Suprapubic skin (tissue), 4 donors: ENCODE measurements at regions not wholly inside any gene's neighbourhood (a gene's known extent, or its start where the extent isn't known, plus 50 kb on each side); places are given as distances from the start of the nearest gene placed in this dataset.

Experiments used
- DNase-seq, 2 donors: peaks; one replicate each; pipeline ENCODE4 v3.0.0-alpha.2; 2019; ENCODE audit warnings: low spot score in 2 of 2
- H3K27ac ChIP-seq: fragments of 200-600 bp; sonication (generic); one replicate; pipeline ENCODE4 v1.5.1; 2019
- H3K27me3 ChIP-seq: fragments of 200-600 bp; sonication (generic); one replicate; pipeline ENCODE4 v1.5.1; 2019
- H3K36me3 ChIP-seq: fragments of 200-600 bp; sonication (generic); one replicate; pipeline ENCODE4 v1.5.1; 2019
- H3K4me1 ChIP-seq: fragments of 200-600 bp; sonication (generic); one replicate; pipeline ENCODE4 v1.5.1; 2019
- H3K4me3 ChIP-seq: fragments of 200-600 bp; sonication (generic); one replicate; pipeline ENCODE4 v1.5.1; 2019; ENCODE audit warnings: mild to moderate bottlenecking
- H3K9me3 ChIP-seq: fragments of 200-600 bp; sonication (generic); one replicate; pipeline ENCODE4 v1.5.1; 2019
- CTCF ChIP-seq, 2 donors: fragments of 200-600 bp in 1 of 2; fragments of 450-650 bp in 1 of 2; sonication (generic) in 1 of 2; IDR thresholded peaks; one replicate each; pipeline ENCODE4 v1.5.1; 2016 to 2019; ENCODE audit warnings: antibody characterized with exemption in 2 of 2, mild to moderate bottlenecking in 1 of 2, moderate library complexity in 1 of 2
- EP300 ChIP-seq: sonication (generic); formaldehyde crosslinking; IDR thresholded peaks from one replicate; pipeline ENCODE4 v1.6.1; 2017; ENCODE audit warnings: antibody characterized with exemption
- POLR2A ChIP-seq, 2 donors: fragments of 450-650 bp; IDR thresholded peaks; one replicate each; pipeline ENCODE4 v1.6.1; 2017; ENCODE audit warnings: antibody characterized with exemption in 2 of 2, mild to moderate bottlenecking in 2 of 2, moderate library complexity in 2 of 2
- POLR2AphosphoS5 ChIP-seq, 3 donors: sonication (generic); formaldehyde crosslinking; IDR thresholded peaks; one replicate each; pipeline ENCODE4 v1.6.1; 2017; ENCODE audit warnings: antibody characterized with exemption in 3 of 3
- WGBS: methylation state at CpG from one replicate; pipeline ENCODE4 v1.1.5; 2018; 5-methylcytosine and 5-hydroxymethylcytosine counted together

- no peaks in the 10 kb centered on the region for H3K4me1 ChIP-seq
- no peaks in the 10 kb centered on the region for H3K36me3 ChIP-seq
- H3K27me3 ChIP-seq = no peaks in the 10 kb centered on the region
- DNase-seq = no peak
- no peak overlapping the region for H3K4me3 ChIP-seq
- H3K27ac ChIP-seq = no peak overlapping the region
- no peak for TF ChIP-seq POLR2AphosphoS5 (IDR thresholded peaks at IDR 0.05)
- TF ChIP-seq POLR2A (IDR thresholded peaks at IDR 0.05) = no peak
- TF ChIP-seq EP300 = no peak
- no peak for TF ChIP-seq CTCF (IDR thresholded peaks at IDR 0.05)
- H3K9me3 ChIP-seq = no peaks in the 10 kb centered on the region
Measured at GRCh38 chr1:219427403-219427802, 185.5 kb downstream of the ZC3H11B start.

GRCh38 chr1:219422811-219423598 lies 189.9 kb downstream of the ZC3H11B start:
- WGBS = 79% methylated on average over 4 of the region's 4 CpGs
- TF ChIP-seq POLR2AphosphoS5 (IDR thresholded peaks at IDR 0.05) (no peak), POLR2A (IDR thresholded peaks at IDR 0.05) (no peak), EP300 (no peak)
- H3K27ac ChIP-seq = no peak overlapping the region
- no peaks in the 10 kb centered on the region for H3K9me3 ChIP-seq
- no peak for DNase-seq
- H3K27me3 ChIP-seq = no peaks in the 10 kb centered on the region
- no peaks in the 10 kb centered on the region for H3K4me1 ChIP-seq
- no peaks in the 10 kb centered on the region for H3K36me3 ChIP-seq
- H3K4me3 ChIP-seq = no peak overlapping the region

GRCh38 chr1:219420913-219421312 lies 192.0 kb downstream of the ZC3H11B start:
- DNase-seq = no peak
- Histone ChIP-seq H3K9me3 (no peaks in the 10 kb centered on the region), H3K36me3 (no peaks in the 10 kb centered on the region), H3K4me3 (no peak overlapping the region), H3K27me3 (no peaks in the 10 kb centered on the region), H3K4me1 (no peaks in the 10 kb centered on the region), H3K27ac (no peak overlapping the region)
- TF ChIP-seq POLR2A (IDR thresholded peaks at IDR 0.05) = no peak
- no peak for TF ChIP-seq EP300

DNA sequence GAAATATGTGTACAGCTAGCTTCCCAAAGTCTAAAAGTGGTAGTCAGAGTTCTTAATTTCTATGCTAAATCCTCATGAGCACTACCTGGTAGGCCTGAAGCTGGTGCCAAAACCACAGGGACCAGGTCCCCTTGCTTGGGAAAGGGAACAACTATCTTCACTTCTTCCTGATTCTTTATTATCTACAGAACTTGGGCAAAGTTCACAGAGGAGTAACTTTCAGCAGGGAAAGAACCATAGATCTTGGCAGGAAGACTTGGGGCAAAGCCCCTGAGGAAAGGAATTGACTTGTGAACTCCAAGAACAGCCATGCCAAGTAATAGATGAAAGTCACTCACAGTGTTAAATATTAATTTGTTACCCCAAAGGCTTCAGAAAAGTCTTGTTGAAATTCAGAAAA lies 193.0 kb downstream of the ZC3H11B start:
- H3K4me1 ChIP-seq = no peaks in the 10 kb centered on the region
- no peak for DNase-seq
- no peaks in the 10 kb centered on the region for H3K27me3 ChIP-seq
- H3K9me3 ChIP-seq = no peaks in the 10 kb centered on the region
- no peak overlapping the region for H3K4me3 ChIP-seq
- no peak for TF ChIP-seq POLR2A (IDR thresholded peaks at IDR 0.05)
- TF ChIP-seq EP300 = no peak
- TF ChIP-seq POLR2AphosphoS5 (IDR thresholded peaks at IDR 0.05) = no peak
- no peak for TF ChIP-seq CTCF (IDR thresholded peaks at IDR 0.05)
- H3K27ac ChIP-seq = no peak overlapping the region
- H3K36me3 ChIP-seq = no peaks in the 10 kb centered on the region

DNA sequence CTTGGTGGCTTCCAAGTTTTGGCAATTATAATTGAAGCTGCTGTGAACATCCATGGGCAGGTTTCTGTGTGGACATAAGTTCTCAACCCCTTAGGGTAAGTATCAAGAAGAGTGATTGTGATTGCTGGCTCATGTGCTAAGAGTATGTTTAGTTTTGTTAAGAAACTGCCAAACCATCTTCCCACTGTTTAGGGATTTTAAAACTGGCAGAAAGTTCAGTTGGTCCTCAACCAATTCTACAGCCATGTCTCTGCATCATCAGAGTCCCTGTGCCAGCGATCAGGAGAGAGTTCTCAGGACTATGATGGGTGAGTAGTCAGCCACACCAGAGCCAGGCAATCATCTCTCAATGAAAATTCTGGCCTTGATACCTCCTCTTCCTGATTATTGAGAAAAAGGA lies 193.8 kb downstream of the ZC3H11B start:
- Histone ChIP-seq H3K4me3 (no peak overlapping the region), H3K27ac (no peak overlapping the region), H3K36me3 (no peaks in the 10 kb centered on the region), H3K9me3 (no peaks in the 10 kb centered on the region), H3K27me3 (no peaks in the 10 kb centered on the region), H3K4me1 (no peaks in the 10 kb centered on the region)
- DNase-seq = no peak
- WGBS = 93% methylated on average over 1 of the region's 1 CpG
- TF ChIP-seq POLR2AphosphoS5 (IDR thresholded peaks at IDR 0.05) (no peak), CTCF (IDR thresholded peaks at IDR 0.05) (no peak), POLR2A (IDR thresholded peaks at IDR 0.05) (no peak), EP300 (no peak)

DNA sequence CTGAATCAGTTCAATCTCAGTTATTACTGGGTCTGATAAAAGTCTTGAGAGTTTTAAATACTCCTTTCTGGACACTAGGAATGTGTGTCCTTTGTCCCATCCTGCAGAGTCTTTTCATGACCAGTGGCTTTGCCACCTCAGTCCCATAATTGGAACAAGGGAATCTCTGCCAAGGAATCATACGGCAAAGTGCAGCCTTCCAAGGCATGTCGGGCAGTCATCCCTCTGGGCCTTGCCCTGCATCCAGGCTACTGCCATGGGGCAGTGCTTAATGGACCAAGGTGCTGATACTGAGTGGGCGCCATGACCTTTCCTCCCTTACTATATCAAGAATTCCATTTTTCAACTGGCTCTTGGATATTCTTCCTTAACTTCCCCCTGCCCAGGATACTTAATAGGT lies 195.3 kb downstream of the ZC3H11B start:
- WGBS = 86% methylated on average over 3 of the region's 3 CpGs
- Histone ChIP-seq H3K4me1 (no peaks in the 10 kb centered on the region), H3K27ac (no peak overlapping the region), H3K27me3 (no peaks in the 10 kb centered on the region), H3K9me3 (no peaks in the 10 kb centered on the region), H3K36me3 (no peaks in the 10 kb centered on the region), H3K4me3 (no peak overlapping the region)
- DNase-seq = no peak
- no peak for TF ChIP-seq POLR2AphosphoS5 (IDR thresholded peaks at IDR 0.05)
- no peak for TF ChIP-seq CTCF (IDR thresholded peaks at IDR 0.05)
